HEK293 (cell line): ENCODE measurements at regions not wholly inside any gene's neighbourhood (a gene's known extent, or its start where the extent isn't known, plus 50 kb on each side); places are given as distances from the start of the nearest gene placed in this dataset.

Experiments used
- CTCF ChIA-PET: fragments of 350-600 bp; formaldehyde crosslinking; extraction: SDS; loops from one replicate; lab custom pipeline; 2021; ENCODE audit warnings: antibody characterized with exemption; lab: Yijun Ruan, JAX
- POLR2A ChIA-PET: fragments of 300-600 bp; formaldehyde crosslinking; extraction: SDS; loops from one replicate; lab custom pipeline; 2020; ENCODE audit warnings: antibody characterized with exemption, inconsistent platforms; lab: Yijun Ruan, JAX
- H3K27ac ChIP-seq: fragments of 200-500 bp; sonication (Bioruptor generic); 2 replicates; pipeline ENCODE4 v1.5.1; 2014; ENCODE audit warnings: low read depth, low read length, control low read depth, inconsistent platforms; ENCODE audit errors: extremely low read depth
- H3K36me3 ChIP-seq, 2 experiments: fragments of 200-500 bp in 1 of 2; sonication (Bioruptor generic) in 1 of 2; 1 replicate in 1 of 2; 2 replicates in 1 of 2; pipeline ENCODE4 v1.5.1; 2014 to 2017; ENCODE audit warnings: inconsistent platforms in 2 of 2, low read length in 2 of 2; ENCODE audit not compliant: control insufficient read depth in 2 of 2, insufficient read depth in 1 of 2
- H3K4me1 ChIP-seq: fragments of 200-500 bp; sonication (Bioruptor generic); 2 replicates; pipeline ENCODE4 v1.5.1; 2014; ENCODE audit warnings: mild to moderate bottlenecking, low read length, inconsistent platforms; ENCODE audit not compliant: control insufficient read depth, insufficient read depth
- H3K4me3 ChIP-seq: 2 replicates; pipeline ENCODE4 v1.5.1; 2011; ENCODE audit warnings: low read depth, mild to moderate bottlenecking, control low read depth, low read length, moderate library complexity
- H3K9me3 ChIP-seq: fragments of 200-500 bp; sonication (Bioruptor generic); 2 replicates; pipeline ENCODE4 v1.5.1; 2014; ENCODE audit warnings: low read depth, low read length, inconsistent platforms; ENCODE audit not compliant: control insufficient read depth, insufficient read depth
- HOXD13 ChIP-seq: sonication (generic); formaldehyde crosslinking; IDR thresholded peaks from 2 replicates; pipeline ENCODE4 v1.8.0; 2022; ENCODE audit warnings: missing genetic modification reagents, borderline replicate concordance
- KLF17 ChIP-seq: fragments of 450-650 bp; formaldehyde crosslinking; IDR thresholded peaks from 2 replicates; pipeline ENCODE4 v1.5.1; 2016; ENCODE audit warnings: missing biosample characterization, missing genetic modification characterization
- PRDM6 ChIP-seq: fragments of 450-650 bp; formaldehyde crosslinking; IDR thresholded peaks from 2 replicates; pipeline ENCODE4 v1.5.1; 2017; ENCODE audit warnings: missing biosample characterization, missing genetic modification characterization
- TCF7L2 ChIP-seq: IDR thresholded peaks from 2 replicates; pipeline ENCODE4 v1.6.1; 2011; ENCODE audit warnings: low read depth, mild to moderate bottlenecking, inconsistent platforms, low read length, moderate library complexity, borderline replicate concordance
- WT1 ChIP-seq: fragments of 450-650 bp; formaldehyde crosslinking; IDR thresholded peaks from 2 replicates; pipeline ENCODE4 v1.5.1; 2016; ENCODE audit warnings: missing biosample characterization, missing genetic modification characterization
- YY1 ChIP-seq: fragments of 450-650 bp; formaldehyde crosslinking; IDR thresholded peaks from 2 replicates; pipeline ENCODE4 v1.5.1; 2018; ENCODE audit warnings: missing biosample characterization, missing genetic modification characterization
- ZBTB11 ChIP-seq: fragments of 450-650 bp; formaldehyde crosslinking; conservative IDR thresholded peaks from 2 replicates; pipeline ENCODE4 v1.5.1; 2016; ENCODE audit warnings: low read depth, missing biosample characterization, missing genetic modification characterization
- ZBTB6 ChIP-seq: fragments of 450-650 bp; formaldehyde crosslinking; IDR thresholded peaks from 2 replicates; pipeline ENCODE4 v1.5.1; 2017; ENCODE audit warnings: missing biosample characterization, missing genetic modification characterization
- ZIC2 ChIP-seq: fragments of 450-650 bp; formaldehyde crosslinking; IDR thresholded peaks from 2 replicates; pipeline ENCODE4 v1.5.1; 2016; ENCODE audit warnings: missing biosample characterization, missing genetic modification characterization
- ZNF16 ChIP-seq: fragments of 450-650 bp; formaldehyde crosslinking; IDR thresholded peaks from 2 replicates; pipeline ENCODE4 v1.5.1; 2016; ENCODE audit warnings: low read depth, missing biosample characterization, missing genetic modification characterization
- ZNF19 ChIP-seq: fragments of 450-650 bp; formaldehyde crosslinking; IDR thresholded peaks from 2 replicates; pipeline ENCODE4; 2016; ENCODE audit warnings: missing biosample characterization, missing genetic modification characterization, low read depth
- ZNF202 ChIP-seq: fragments of 450-650 bp; formaldehyde crosslinking; IDR thresholded peaks from 2 replicates; pipeline ENCODE4 v1.5.1; 2016; ENCODE audit warnings: missing biosample characterization, missing genetic modification characterization, borderline replicate concordance
- ZNF221 ChIP-seq: fragments of 450-650 bp; formaldehyde crosslinking; IDR thresholded peaks from 2 replicates; pipeline ENCODE4 v1.5.1; 2017; ENCODE audit warnings: missing biosample characterization, missing genetic modification characterization, borderline replicate concordance
- ZNF24 ChIP-seq: fragments of 450-650 bp; formaldehyde crosslinking; IDR thresholded peaks from 2 replicates; pipeline ENCODE4 v1.5.1; 2016; ENCODE audit warnings: missing biosample characterization, missing genetic modification characterization
- ZNF248 ChIP-seq: fragments of 450-650 bp; formaldehyde crosslinking; IDR thresholded peaks from 2 replicates; pipeline ENCODE4 v1.5.1; 2017; ENCODE audit warnings: missing biosample characterization, missing genetic modification characterization
- ZNF292 ChIP-seq: fragments of 450-650 bp; formaldehyde crosslinking; IDR thresholded peaks from 2 replicates; pipeline ENCODE4 v1.5.1; 2016; ENCODE audit warnings: low read depth, missing biosample characterization, missing genetic modification characterization, borderline replicate concordance
- ZNF366 ChIP-seq: fragments of 450-650 bp; formaldehyde crosslinking; conservative IDR thresholded peaks from 2 replicates; pipeline ENCODE4 v1.5.1; 2016; ENCODE audit warnings: missing biosample characterization, missing genetic modification characterization
- ZNF530 ChIP-seq: fragments of 450-650 bp; formaldehyde crosslinking; IDR thresholded peaks from 2 replicates; pipeline ENCODE4 v1.5.1; 2016; ENCODE audit warnings: low read depth, missing biosample characterization, missing genetic modification characterization
- ZNF561 ChIP-seq: fragments of 450-650 bp; IDR thresholded peaks from 2 replicates; pipeline ENCODE4 v1.5.1; 2018; ENCODE audit warnings: missing biosample characterization, missing genetic modification characterization, borderline replicate concordance
- ZNF596 ChIP-seq: fragments of 450-650 bp; IDR thresholded peaks from 2 replicates; pipeline ENCODE4 v1.5.0; 2018; ENCODE audit warnings: missing biosample characterization, mild to moderate bottlenecking, missing genetic modification characterization, moderate library complexity
- ZNF670 ChIP-seq: fragments of 450-650 bp; formaldehyde crosslinking; IDR thresholded peaks from 2 replicates; pipeline ENCODE4 v1.5.1; 2016; ENCODE audit warnings: missing biosample characterization, missing genetic modification characterization, low read depth
- ZNF701 ChIP-seq: fragments of 450-650 bp; formaldehyde crosslinking; IDR thresholded peaks from 2 replicates; pipeline ENCODE4 v1.5.1; 2016; ENCODE audit warnings: missing biosample characterization, missing genetic modification characterization
- ZNF837 ChIP-seq: fragments of 450-650 bp; formaldehyde crosslinking; IDR thresholded peaks from 2 replicates; pipeline ENCODE4 v1.5.1; 2016; ENCODE audit warnings: missing biosample characterization, missing genetic modification characterization

GRCh38 chr6:99092461-99092860 is 144.7 kb upstream of the FBXL4 start:
- no peak overlapping the region for H3K27ac ChIP-seq
- POLR2A ChIA-PET: no interaction called here
- TF ChIP-seq ZNF596 (tag by site-specific recombination) (no peak), TCF7L2 (no peak), ZNF670 (tag by site-specific recombination) (no peak), WT1 (no peak), ZNF561 (tag by site-specific recombination) (no peak)
- CTCF ChIA-PET: interaction anchor here (1.2 kb wide), 1 partner anchor 27 kb away, joined by 3 read pairs; no protein-coding TSS in a partner anchor
- no peaks in the 10 kb centered on the region for H3K4me1 ChIP-seq
- no peaks in the 10 kb centered on the region for H3K9me3 ChIP-seq
- H3K4me3 ChIP-seq: no peak overlapping the region
- no peaks in the 10 kb centered on the region for H3K36me3 ChIP-seq

GRCh38 chr6:99091985-99092384 is 144.2 kb upstream of the FBXL4 start:
- CTCF ChIA-PET: interaction anchor here (1.0 to 1.2 kb wide), 2 partner anchors 27 to 374 kb away, joined by 3 read pairs; no protein-coding TSS in a partner anchor
- H3K27ac ChIP-seq: no peak overlapping the region
- TF ChIP-seq ZIC2 (tag by site-specific recombination) (no peak), KLF17 (tag by site-specific recombination) (no peak), HOXD13 (CRISPR knock-in tag) (no peak), ZNF670 (tag by site-specific recombination) (no peak), ZNF16 (no peak), ZNF24 (tag by site-specific recombination) (no peak), ZNF202 (tag by site-specific recombination) (no peak), ZNF221 (tag by site-specific recombination) (no peak), ZNF837 (tag by site-specific recombination) (no peak), ZBTB11 (tag by site-specific recombination) (no peak), ZNF292 (tag by site-specific recombination) (no peak), ZBTB6 (tag by site-specific recombination) (no peak), ZNF248 (tag by site-specific recombination) (no peak), PRDM6 (tag by site-specific recombination) (no peak), YY1 (no peak), ZNF19 (tag by site-specific recombination) (no peak), ZNF530 (no peak), ZNF366 (no peak), ZNF701 (no peak)
- H3K36me3 ChIP-seq: no peaks in the 10 kb centered on the region
- no peaks in the 10 kb centered on the region for H3K9me3 ChIP-seq
- POLR2A ChIA-PET: no interaction called here
- H3K4me1 ChIP-seq: no peaks in the 10 kb centered on the region
- no peak overlapping the region for H3K4me3 ChIP-seq
